Left ventricle myocardium inferior (tissue), 1 donor: ENCODE measurements at regions not wholly inside any gene's neighbourhood (a gene's known extent, or its start where the extent isn't known, plus 50 kb on each side); places are given as distances from the start of the nearest gene placed in this dataset.

Experiments
- DNase-seq: peaks from one replicate; pipeline ENCODE4 v3.0.0-alpha.2; 2020
- H3K27ac ChIP-seq: fragments of 200-600 bp; replicated peaks from 2 replicates; pipeline ENCODE4 v1.8.0; 2021
- H3K27me3 ChIP-seq: fragments of 200-600 bp; 2 replicates; pipeline ENCODE4 v1.8.0; 2021; ENCODE audit warnings: low read depth
- H3K36me3 ChIP-seq: fragments of 200-600 bp; 2 replicates; pipeline ENCODE4 v1.8.0; 2021
- H3K4me1 ChIP-seq: fragments of 200-600 bp; 2 replicates; pipeline ENCODE4 v1.8.0; 2021
- H3K4me3 ChIP-seq: fragments of 200-600 bp; 2 replicates; pipeline ENCODE4 v1.8.0; 2021; ENCODE audit warnings: mild to moderate bottlenecking, moderate library complexity
- H3K9me3 ChIP-seq: fragments of 200-600 bp; replicated peaks from 2 replicates; pipeline ENCODE4 v1.8.0; 2021
- intact Hi-C: fragments of 100-400 bp; cut with micrococcal nuclease; formaldehyde crosslinking; loops from one replicate; pipeline ENCODE4 v1.11.0; 2022
- TF ChIP-seq, protein P1 (sequence below): fragments of 200-600 bp; IDR thresholded peaks from 2 replicates; pipeline ENCODE4 v1.8.0; 2021; ENCODE audit warnings: antibody characterized with exemption, mild to moderate bottlenecking, borderline replicate concordance
- donor health status: DM: no; HTN: yes; CAD: no; lungs with severe emphysema.

DNA sequence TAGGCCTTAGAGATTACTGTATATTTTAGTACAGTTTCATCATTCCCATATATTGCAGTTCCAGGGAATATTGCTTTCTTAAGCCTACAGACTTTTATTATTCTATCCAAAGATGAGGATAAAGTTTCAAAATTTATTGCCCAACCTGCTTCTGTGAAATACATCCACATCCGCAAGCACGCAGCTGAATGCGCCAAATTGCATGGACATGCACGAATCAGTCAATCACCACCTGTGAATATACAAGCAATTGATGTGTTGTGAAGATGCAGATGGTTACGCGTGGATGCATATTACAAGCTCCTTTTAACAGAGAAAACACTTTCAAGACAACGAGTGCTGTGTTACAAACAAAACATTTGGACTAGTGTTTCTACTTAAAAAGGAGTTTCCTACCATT is 577.8 kb upstream of the PLXNA2 start:
- DNase-seq = no peak
- H3K27ac ChIP-seq = no peak overlapping the region
- intact Hi-C loops = no loop called here
- no peaks in the 10 kb centered on the region for H3K27me3 ChIP-seq
- no peak overlapping the region for H3K4me3 ChIP-seq
- TF ChIP-seq, protein P1, sequence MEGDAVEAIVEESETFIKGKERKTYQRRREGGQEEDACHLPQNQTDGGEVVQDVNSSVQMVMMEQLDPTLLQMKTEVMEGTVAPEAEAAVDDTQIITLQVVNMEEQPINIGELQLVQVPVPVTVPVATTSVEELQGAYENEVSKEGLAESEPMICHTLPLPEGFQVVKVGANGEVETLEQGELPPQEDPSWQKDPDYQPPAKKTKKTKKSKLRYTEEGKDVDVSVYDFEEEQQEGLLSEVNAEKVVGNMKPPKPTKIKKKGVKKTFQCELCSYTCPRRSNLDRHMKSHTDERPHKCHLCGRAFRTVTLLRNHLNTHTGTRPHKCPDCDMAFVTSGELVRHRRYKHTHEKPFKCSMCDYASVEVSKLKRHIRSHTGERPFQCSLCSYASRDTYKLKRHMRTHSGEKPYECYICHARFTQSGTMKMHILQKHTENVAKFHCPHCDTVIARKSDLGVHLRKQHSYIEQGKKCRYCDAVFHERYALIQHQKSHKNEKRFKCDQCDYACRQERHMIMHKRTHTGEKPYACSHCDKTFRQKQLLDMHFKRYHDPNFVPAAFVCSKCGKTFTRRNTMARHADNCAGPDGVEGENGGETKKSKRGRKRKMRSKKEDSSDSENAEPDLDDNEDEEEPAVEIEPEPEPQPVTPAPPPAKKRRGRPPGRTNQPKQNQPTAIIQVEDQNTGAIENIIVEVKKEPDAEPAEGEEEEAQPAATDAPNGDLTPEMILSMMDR = no peak
- no peaks in the 10 kb centered on the region for H3K36me3 ChIP-seq
- no peaks in the 10 kb centered on the region for H3K9me3 ChIP-seq
- no peaks in the 10 kb centered on the region for H3K4me1 ChIP-seq

DNA sequence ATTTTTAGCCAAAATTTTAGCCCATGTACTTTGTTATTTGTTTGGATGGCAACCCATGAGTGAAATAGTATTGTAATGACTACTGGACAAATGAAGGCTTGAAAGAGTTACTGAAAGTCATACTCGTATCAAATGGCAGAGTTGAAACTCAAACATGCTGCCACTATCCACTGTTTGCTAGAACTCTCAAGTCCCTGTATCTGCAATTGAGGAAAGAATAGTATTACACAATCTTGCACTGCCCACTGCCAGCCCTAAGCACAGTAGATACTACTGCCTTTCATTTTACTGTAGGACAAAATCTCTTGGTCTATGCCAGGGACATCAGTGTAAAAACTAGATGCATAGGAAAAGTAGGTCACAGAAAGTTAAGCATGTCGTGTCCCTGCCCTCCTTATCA is 581.1 kb upstream of the PLXNA2 start:
- no peaks in the 10 kb centered on the region for H3K9me3 ChIP-seq
- TF ChIP-seq, protein P1 = no peak

DNA sequence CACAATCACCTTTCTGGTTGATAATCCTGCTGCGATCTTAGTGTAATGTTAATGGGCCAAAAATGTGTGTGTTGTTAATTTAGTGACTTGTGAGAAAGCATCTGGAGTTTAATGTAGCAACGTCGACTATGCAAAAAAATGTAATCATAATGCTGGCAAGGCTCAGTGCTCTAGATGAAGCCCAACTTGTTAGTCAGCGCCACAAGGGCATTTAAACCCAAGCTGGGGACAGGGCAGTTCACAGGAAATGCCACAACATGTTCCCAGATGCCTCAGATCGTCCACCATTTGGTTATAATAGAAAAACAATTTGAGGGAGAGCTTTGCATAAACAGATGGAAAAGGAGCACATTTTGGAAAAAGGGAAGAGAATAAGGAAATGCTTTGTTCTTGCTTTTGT is 585.4 kb upstream of the PLXNA2 start:
- no peaks in the 10 kb centered on the region for H3K9me3 ChIP-seq
- peaks cover 22% of the 10 kb centered on the region for H3K27me3 ChIP-seq
- H3K4me3 ChIP-seq = no peak overlapping the region
- DNase-seq = no peak
- intact Hi-C loops = no loop called here
- H3K27ac ChIP-seq = no peak overlapping the region
- no peaks in the 10 kb centered on the region for H3K36me3 ChIP-seq
- no peaks in the 10 kb centered on the region for H3K4me1 ChIP-seq
- TF ChIP-seq, protein P1 = no peak

More for the DNA sequence above, 581.1 kb upstream of the PLXNA2 start:
- Histone ChIP-seq H3K27ac (no peak overlapping the region), H3K27me3 (no peaks in the 10 kb centered on the region), H3K36me3 (no peaks in the 10 kb centered on the region), H3K4me3 (no peak overlapping the region), H3K4me1 (no peaks in the 10 kb centered on the region)
- DNase-seq = no peak
- intact Hi-C loops = no loop called here

DNA sequence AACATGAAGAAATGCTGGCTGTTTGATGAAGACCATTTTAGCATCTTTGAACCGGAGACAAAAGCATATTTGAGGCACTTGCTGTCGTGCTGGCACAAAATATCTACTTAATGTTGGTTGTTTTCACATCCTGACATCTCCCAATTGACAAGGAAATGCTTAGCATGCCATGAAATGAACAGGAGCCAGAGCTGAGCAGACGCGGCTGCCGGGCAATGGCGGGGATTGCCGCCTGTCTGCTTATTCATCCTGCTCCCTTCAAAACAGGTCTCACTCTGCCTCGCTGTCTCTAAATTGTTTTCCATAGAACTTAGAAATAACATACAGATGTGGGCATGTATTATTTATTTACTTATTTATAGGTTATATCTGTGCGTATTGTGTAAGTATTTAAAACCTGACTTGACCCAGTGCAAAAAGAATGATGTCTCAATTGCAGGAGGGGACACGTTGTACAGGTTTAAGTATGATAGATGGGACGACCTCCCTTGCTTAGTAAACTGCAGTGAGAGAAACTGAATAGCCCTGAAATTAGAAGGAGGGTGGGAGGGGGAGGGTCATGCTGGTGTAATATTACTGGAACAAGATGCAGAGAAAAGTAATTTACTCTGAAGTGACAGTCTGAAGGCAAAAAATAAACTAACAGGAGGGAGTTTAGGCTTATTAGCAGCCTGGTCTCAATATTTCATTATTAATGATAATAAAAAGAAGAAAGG is 590.4 kb upstream of the PLXNA2 start:
- intact Hi-C loops = no loop called here
- TF ChIP-seq, protein P1 = no peak
- no peak for DNase-seq
- H3K4me3 ChIP-seq = no peak overlapping the region
- peaks cover 22% of the 10 kb centered on the region for H3K27me3 ChIP-seq
- H3K4me1 ChIP-seq = no peaks in the 10 kb centered on the region
- no peaks in the 10 kb centered on the region for H3K36me3 ChIP-seq
- no peaks in the 10 kb centered on the region for H3K9me3 ChIP-seq
- no peak overlapping the region for H3K27ac ChIP-seq

DNA sequence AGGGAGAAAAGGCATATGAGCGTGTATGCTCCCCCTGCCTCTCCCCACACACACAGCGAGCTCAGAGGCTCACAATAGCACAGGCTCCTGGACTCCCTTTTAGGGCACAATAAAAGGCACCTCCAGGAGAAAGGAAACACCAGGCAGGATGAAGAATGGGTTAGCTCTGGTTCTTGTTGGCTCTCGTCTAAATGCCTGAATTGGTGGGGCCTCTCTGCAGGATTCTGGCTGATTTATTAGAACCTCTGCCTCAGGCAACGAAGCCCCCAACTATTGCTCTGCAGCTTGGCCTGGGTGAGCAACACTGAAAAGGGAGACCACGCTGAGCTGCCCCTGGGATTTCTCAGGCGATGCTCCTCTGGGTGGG is 590.9 kb upstream of the PLXNA2 start:
- H3K4me3 ChIP-seq = no peak overlapping the region
- no peak overlapping the region for H3K27ac ChIP-seq
- H3K4me1 ChIP-seq = no peaks in the 10 kb centered on the region
- TF ChIP-seq, protein P1 = no peak
- peaks cover 22% of the 10 kb centered on the region for H3K27me3 ChIP-seq
- no peak for DNase-seq
- no peaks in the 10 kb centered on the region for H3K36me3 ChIP-seq
- H3K9me3 ChIP-seq = no peaks in the 10 kb centered on the region
- intact Hi-C loops = no loop called here
